K562 (cell line): ENCODE measurements at regions not wholly inside any gene's neighbourhood (a gene's known extent, or its start where the extent isn't known, plus 50 kb on each side); places are given as distances from the start of the nearest gene placed in this dataset.

ENCODE experiments used
- ATAC-seq: fragments of 200-7000 bp; cut with Tn5 transposase; 3 replicates; pipeline ENCODE4 v1.9.1; 2020; ENCODE audit warnings: moderate library complexity
- BruUV-seq: library from RNA; stranded (reverse); fragments of 400-500 nt; replicated peaks from 2 replicates; lab custom pipeline; 2021; lab: Mats Ljungman, UMichigan
- CTCF ChIA-PET: fragments of 300-600 bp; formaldehyde crosslinking; extraction: SDS; loops from one replicate; lab custom pipeline; 2021; ENCODE audit warnings: low intra/inter-chr PET ratio; lab: Yijun Ruan, JAX
- POLR2A ChIA-PET: fragments of 300-600, 350-650 bp; sonication (Branson Sonifier 250); formaldehyde crosslinking; extraction: SDS; loops from one replicate; lab custom pipeline; 2021; ENCODE audit warnings: antibody characterized with exemption, inconsistent platforms; lab: Yijun Ruan, JAX
- DNase-seq, 4 experiments: peaks; one replicate each; pipeline versions ENCODE4 v3.0.0 to v3.0.0-alpha.2; 2011 to 2018; ENCODE audit warnings: low spot score in 3 of 4, mixed read lengths in 3 of 4; ENCODE audit errors: extremely low read depth in 1 of 4
- FAIRE-seq: peaks from 2 replicates; lab custom pipeline; 2011; peaks lifted over from hg19 to GRCh38; lab: Jason Lieb, UNC
- H2AFZ ChIP-seq: 2 replicates; pipeline ENCODE4 v1.6.0; 2011; ENCODE audit warnings: low read depth, low read length, control low read depth, inconsistent platforms
- H3K27ac ChIP-seq: fragments of 200-600 bp; 3 replicates; pipeline ENCODE4 v1.8.0; 2011; ENCODE audit warnings: low read depth, mild to moderate bottlenecking, control low read depth, inconsistent platforms, low read length, moderate library complexity, mixed read lengths; ENCODE audit errors: extremely low read depth
- H3K27me3 ChIP-seq, 2 experiments: fragments of 300-600 bp in 1 of 2; 2 replicates in 1 of 2; 3 replicates in 1 of 2; pipeline versions ENCODE4 v1.6.0 to v1.8.0; 2011; ENCODE audit warnings: inconsistent platforms in 2 of 2, low read length in 2 of 2, mild to moderate bottlenecking in 1 of 2, mixed read lengths in 1 of 2, moderate library complexity in 1 of 2; ENCODE audit not compliant: control insufficient read depth in 2 of 2, insufficient read depth in 2 of 2
- H3K36me3 ChIP-seq: fragments of 300-600 bp; 3 replicates; pipeline ENCODE4 v1.8.0; 2011; ENCODE audit warnings: mild to moderate bottlenecking, low read length, inconsistent platforms; ENCODE audit not compliant: control insufficient read depth, insufficient read depth
- H3K4me1 ChIP-seq, 2 experiments: fragments of 200-600 bp in 1 of 2; replicated peaks in 1 of 2; 2 replicates in 1 of 2; 3 replicates in 1 of 2; pipeline versions ENCODE4 v1.5.1 to v1.8.0; 2011; ENCODE audit warnings: inconsistent platforms in 2 of 2, low read length in 2 of 2, mild to moderate bottlenecking in 1 of 2, mixed read lengths in 1 of 2, moderate library complexity in 1 of 2; ENCODE audit not compliant: control insufficient read depth in 2 of 2, insufficient read depth in 2 of 2
- H3K4me2 ChIP-seq: 2 replicates; pipeline ENCODE4 v1.6.1; 2011; ENCODE audit warnings: low read length, control low read depth, inconsistent platforms, mixed read lengths; ENCODE audit not compliant: insufficient read depth
- H3K4me3 ChIP-seq: fragments of 200-600 bp; sonication (generic), shearing (Covaris generic); 2 replicates; pipeline ENCODE4 v1.5.1; 2016; ENCODE audit warnings: control low read depth, inconsistent platforms
- H3K79me2 ChIP-seq: fragments of 200-600 bp; 3 replicates; pipeline ENCODE4 v1.8.0; 2011; ENCODE audit warnings: low read length, inconsistent platforms; ENCODE audit not compliant: control insufficient read depth, insufficient read depth
- H3K9ac ChIP-seq, 2 experiments: 2 replicates each; pipeline versions ENCODE4 v1.6.0 to v1.6.1; 2011; ENCODE audit warnings: low read depth in 2 of 2, low read length in 2 of 2, control low read depth in 1 of 2, inconsistent platforms in 1 of 2, mild to moderate bottlenecking in 1 of 2, mixed read lengths in 1 of 2; ENCODE audit not compliant: insufficient read depth in 1 of 2
- H3K9me1 ChIP-seq: one replicate; pipeline ENCODE4 v1.6.0; 2011; ENCODE audit warnings: inconsistent platforms, mild to moderate bottlenecking, low read length, moderate library complexity; ENCODE audit not compliant: control insufficient read depth, insufficient read depth
- H3K9me3 ChIP-seq: replicated peaks from 2 replicates; pipeline ENCODE4 v1.5.1; 2011; ENCODE audit warnings: low read depth, low read length, inconsistent platforms; ENCODE audit not compliant: control insufficient read depth, insufficient read depth
- H4K20me1 ChIP-seq: replicated peaks from 2 replicates; pipeline ENCODE4 v1.6.1; 2011; ENCODE audit warnings: low read length, inconsistent platforms, mixed read lengths; ENCODE audit not compliant: control insufficient read depth, insufficient read depth
- ARID1B ChIP-seq: fragments of 450-650 bp; IDR thresholded peaks from 2 replicates; pipeline ENCODE4 v1.6.1; 2016; ENCODE audit warnings: antibody characterized with exemption, mild to moderate bottlenecking, inconsistent platforms
- CBFA2T2 ChIP-seq: fragments of 450-650 bp; conservative IDR thresholded peaks from 2 replicates; pipeline ENCODE4 v1.6.1; 2017; ENCODE audit warnings: mild to moderate bottlenecking
- CBFA2T3 ChIP-seq: fragments of 450-650 bp; IDR thresholded peaks from 2 replicates; pipeline ENCODE4 v1.6.1; 2017
- KDM1A ChIP-seq, 2 experiments: fragments of 450-650 bp; IDR thresholded peaks; 2 replicates each; pipeline ENCODE4 v1.6.1; 2016; ENCODE audit warnings: mild to moderate bottlenecking in 2 of 2
- MEF2D ChIP-seq: conservative IDR thresholded peaks from 2 replicates; pipeline ENCODE4 v1.6.1; 2016; ENCODE audit warnings: low read depth, missing genetic modification characterization, missing compliant biosample characterization
- MEIS2 ChIP-seq: fragments of 450-650 bp; IDR thresholded peaks from 2 replicates; pipeline ENCODE4 v1.6.1; 2014; ENCODE audit warnings: mild to moderate bottlenecking; ENCODE audit not compliant: partially characterized antibody
- NCOR1 ChIP-seq: fragments of 450-650 bp; IDR thresholded peaks from 2 replicates; pipeline ENCODE4 v1.6.1; 2016; ENCODE audit warnings: mild to moderate bottlenecking, moderate library complexity
- PBX2 ChIP-seq, 2 experiments: IDR thresholded peaks in 1 of 2; conservative IDR thresholded peaks in 1 of 2; 2 replicates each; pipeline ENCODE4 v1.6.1; 2016; ENCODE audit warnings: low read depth in 2 of 2, mild to moderate bottlenecking in 1 of 2, missing compliant biosample characterization in 1 of 2, missing genetic modification characterization in 1 of 2, moderate library complexity in 1 of 2
- RAD51 ChIP-seq: fragments of 450-650 bp; IDR thresholded peaks from 2 replicates; pipeline ENCODE4 v1.7.1; 2016; ENCODE audit warnings: low read depth, mild to moderate bottlenecking, borderline replicate concordance
- RBM25 ChIP-seq: fragments of 200-400 bp; formaldehyde crosslinking; IDR thresholded peaks from 2 replicates; pipeline ENCODE4 v1.6.1; 2018; ENCODE audit warnings: low read length, low read depth, moderate library complexity; ENCODE audit not compliant: severe bottlenecking
- RCOR1 ChIP-seq, 2 experiments: IDR thresholded peaks; 2 replicates each; pipeline ENCODE4 v1.6.1; 2012; ENCODE audit warnings: low read depth in 2 of 2, low read length in 2 of 2, borderline replicate concordance in 1 of 2, improper control_type of control experiment in 1 of 2
- SOX6 ChIP-seq: fragments of 450-650 bp; IDR thresholded peaks from 2 replicates; pipeline ENCODE4 v1.6.1; 2014; ENCODE audit warnings: mild to moderate bottlenecking
- TAL1 ChIP-seq: fragments of 450-650 bp; IDR thresholded peaks from 2 replicates; pipeline ENCODE4 v1.6.1; 2016; ENCODE audit warnings: mild to moderate bottlenecking
- TEAD4 ChIP-seq, 2 experiments: sonication (generic) in 1 of 2; formaldehyde crosslinking in 1 of 2; IDR thresholded peaks; 2 replicates each; pipeline versions ENCODE4 v1.6.1 to v1.8.0; 2012 to 2022; ENCODE audit warnings: borderline replicate concordance in 1 of 2, inconsistent platforms in 1 of 2, low read length in 1 of 2, mild to moderate bottlenecking in 1 of 2, missing genetic modification reagents in 1 of 2
- ZBTB7A ChIP-seq: IDR thresholded peaks from 2 replicates; pipeline ENCODE4 v1.6.1; 2011; ENCODE audit warnings: low read depth, mild to moderate bottlenecking, low read length, moderate library complexity, borderline replicate concordance; ENCODE audit not compliant: control insufficient read depth
- ZZZ3 ChIP-seq: fragments of 450-650 bp; IDR thresholded peaks from 2 replicates; pipeline ENCODE4 v1.6.1; 2016; ENCODE audit warnings: antibody characterized with exemption, mild to moderate bottlenecking, moderate library complexity
- WGBS: fragments of 100-300 bp; shearing (Covaris generic); methylation state at CpG from one replicate; pipeline ENCODE4 v1.1.6; 2016; ENCODE audit warnings: low coverage, mixed read lengths; ENCODE audit not compliant: insufficient coverage; ENCODE audit errors: missing lambda C conversion rate; 5-methylcytosine and 5-hydroxymethylcytosine counted together
- in situ Hi-C: fragments of 300-500 bp; cut with MboI; formaldehyde crosslinking; loops from 4 replicates; pipeline ENCODE4 v1.15.0; 2018; ENCODE audit warnings: inconsistent platforms, mixed read lengths
- intact Hi-C: fragments of 100-400 bp; cut with micrococcal nuclease; formaldehyde crosslinking; loops from 2 replicates; pipeline ENCODE4 v1.14.2; 2022

GRCh38 chr3:115552007-115552406 is 71.3 kb upstream of the GAP43 start:
- Histone ChIP-seq H4K20me1 (no peaks in the 10 kb centered on the region), H3K9me1 (no peaks in the 10 kb centered on the region), H3K4me1 (no peaks in the 10 kb centered on the region), H3K9ac (no peak overlapping the region), H2AFZ (no peak overlapping the region), H3K9me3 (no peaks in the 10 kb centered on the region), H3K27me3 (no peaks in the 10 kb centered on the region), H3K27ac (no peak overlapping the region), H3K4me2 (no peak overlapping the region), H3K4me3 (no peak overlapping the region), H3K79me2 (no peaks in the 10 kb centered on the region), H3K36me3 (no peaks in the 10 kb centered on the region)
- DNase-seq, result no peak
- WGBS, result 0% methylated on average over 3 of the region's 3 CpGs
- no peak for ATAC-seq
- POLR2A ChIA-PET, result no interaction called here
- intact Hi-C loops, result no loop called here
- no peak for TF ChIP-seq RBM25
- no peak for TF ChIP-seq RAD51
- peak; percentile 52 for TF ChIP-seq SOX6
- TF ChIP-seq CBFA2T3, result peak; percentile 57
- peak; percentile 64 for TF ChIP-seq TAL1
- peak in 1 of 2 experiments; percentile 23; a peak in 1 of 4 replicates for TF ChIP-seq RCOR1 (IDR thresholded peaks at IDR 0.05; ENCODE audit: borderline replicate concordance in 1 of 2, low read depth in 2 of 2, low read length in 2 of 2)
- peak; percentile 58 for TF ChIP-seq MEIS2
- TF ChIP-seq ARID1B, result peak; percentile 66
- no peak for TF ChIP-seq ZBTB7A
- no peak for TF ChIP-seq ZZZ3
- TF ChIP-seq CBFA2T2, result peak; percentile 45; the same call in 1 of the 2 replicates
- TF ChIP-seq MEF2D, result no peak
- TF ChIP-seq TEAD4 (IDR thresholded peaks at IDR 0.05; ENCODE audit: low read length), result peak; percentile 53
- TF ChIP-seq TEAD4 (CRISPR knock-in tag; IDR thresholded peaks at IDR 0.05; ENCODE audit: borderline replicate concordance), result no peak
- TF ChIP-seq NCOR1, result 0 out of 2 replicates have a peak, but pooled peaks have one; percentile 26
- no peak for TF ChIP-seq PBX2 (CRISPR knock-in tag; IDR thresholded peaks at IDR 0.05; ENCODE audit: low read depth)
- 0 out of 2 replicates have a peak, but pooled peaks have one; percentile 27 for TF ChIP-seq PBX2 (tag; conservative IDR thresholded peaks at IDR 0.05; ENCODE audit: low read depth)
- peak in 1 of 2 experiments; percentile 47; a peak in 1 of 4 replicates for TF ChIP-seq KDM1A (IDR thresholded peaks at IDR 0.05)
- no peak for FAIRE-seq
- no TSS peak for BruUV-seq
- in situ Hi-C loops, result no loop called here
- CTCF ChIA-PET, result no interaction called here
